AG09319 (cell line): ENCODE measurements at regions not wholly inside any gene's neighbourhood (a gene's known extent, or its start where the extent isn't known, plus 50 kb on each side); places are given as distances from the start of the nearest gene placed in this dataset.

Experiments used
- DNase-seq: peaks from one replicate; pipeline ENCODE4 v3.0.0-alpha.2; 2010; ENCODE audit warnings: low read depth; ENCODE audit errors: extremely low read depth
- TF ChIP-seq, protein P1 (sequence below): IDR thresholded peaks from 2 replicates; pipeline ENCODE4 v1.5.1; 2011; ENCODE audit warnings: low read depth, mild to moderate bottlenecking, inconsistent platforms, low read length, moderate library complexity

DNA sequence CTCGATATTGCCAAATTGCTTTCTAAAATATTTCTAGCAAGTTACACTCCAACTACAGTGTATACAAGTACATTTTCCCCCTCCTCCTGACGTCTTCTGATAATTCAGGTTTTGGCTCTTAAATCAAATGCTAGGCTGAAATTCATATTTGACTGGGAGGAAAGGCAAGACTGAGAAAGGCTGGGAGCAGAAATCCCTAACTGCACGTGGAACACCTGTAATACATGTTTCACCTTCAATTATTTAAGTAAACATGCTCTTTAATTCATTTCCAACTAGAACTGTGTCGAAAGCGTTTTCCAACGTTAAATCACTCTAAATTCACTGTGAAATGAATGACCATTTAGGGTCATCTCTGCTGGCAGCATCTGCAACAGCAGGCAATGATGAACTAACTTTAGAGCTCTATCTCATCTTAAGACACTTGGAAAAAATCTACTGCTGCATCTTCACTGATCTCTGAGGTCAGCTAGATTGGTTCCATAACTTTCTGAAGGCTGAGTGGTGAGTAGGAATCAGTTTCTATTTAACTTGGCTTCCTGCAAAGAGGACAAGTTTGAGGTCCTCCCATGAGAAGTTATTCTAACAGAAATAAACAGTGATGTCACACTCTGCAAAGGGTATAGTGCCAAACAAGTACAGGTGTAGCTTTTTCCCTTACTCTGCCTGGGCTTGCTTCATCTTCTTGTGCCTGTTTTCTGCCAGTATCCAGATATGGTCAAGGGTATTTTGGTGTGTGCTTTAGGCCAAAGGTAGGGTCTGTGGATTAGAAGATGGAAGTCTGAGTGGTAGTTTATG, 144.3 kb upstream of the PAK3 start:
- DNase-seq: no peak
- TF ChIP-seq, protein P1, sequence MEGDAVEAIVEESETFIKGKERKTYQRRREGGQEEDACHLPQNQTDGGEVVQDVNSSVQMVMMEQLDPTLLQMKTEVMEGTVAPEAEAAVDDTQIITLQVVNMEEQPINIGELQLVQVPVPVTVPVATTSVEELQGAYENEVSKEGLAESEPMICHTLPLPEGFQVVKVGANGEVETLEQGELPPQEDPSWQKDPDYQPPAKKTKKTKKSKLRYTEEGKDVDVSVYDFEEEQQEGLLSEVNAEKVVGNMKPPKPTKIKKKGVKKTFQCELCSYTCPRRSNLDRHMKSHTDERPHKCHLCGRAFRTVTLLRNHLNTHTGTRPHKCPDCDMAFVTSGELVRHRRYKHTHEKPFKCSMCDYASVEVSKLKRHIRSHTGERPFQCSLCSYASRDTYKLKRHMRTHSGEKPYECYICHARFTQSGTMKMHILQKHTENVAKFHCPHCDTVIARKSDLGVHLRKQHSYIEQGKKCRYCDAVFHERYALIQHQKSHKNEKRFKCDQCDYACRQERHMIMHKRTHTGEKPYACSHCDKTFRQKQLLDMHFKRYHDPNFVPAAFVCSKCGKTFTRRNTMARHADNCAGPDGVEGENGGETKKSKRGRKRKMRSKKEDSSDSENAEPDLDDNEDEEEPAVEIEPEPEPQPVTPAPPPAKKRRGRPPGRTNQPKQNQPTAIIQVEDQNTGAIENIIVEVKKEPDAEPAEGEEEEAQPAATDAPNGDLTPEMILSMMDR: no peak

DNA sequence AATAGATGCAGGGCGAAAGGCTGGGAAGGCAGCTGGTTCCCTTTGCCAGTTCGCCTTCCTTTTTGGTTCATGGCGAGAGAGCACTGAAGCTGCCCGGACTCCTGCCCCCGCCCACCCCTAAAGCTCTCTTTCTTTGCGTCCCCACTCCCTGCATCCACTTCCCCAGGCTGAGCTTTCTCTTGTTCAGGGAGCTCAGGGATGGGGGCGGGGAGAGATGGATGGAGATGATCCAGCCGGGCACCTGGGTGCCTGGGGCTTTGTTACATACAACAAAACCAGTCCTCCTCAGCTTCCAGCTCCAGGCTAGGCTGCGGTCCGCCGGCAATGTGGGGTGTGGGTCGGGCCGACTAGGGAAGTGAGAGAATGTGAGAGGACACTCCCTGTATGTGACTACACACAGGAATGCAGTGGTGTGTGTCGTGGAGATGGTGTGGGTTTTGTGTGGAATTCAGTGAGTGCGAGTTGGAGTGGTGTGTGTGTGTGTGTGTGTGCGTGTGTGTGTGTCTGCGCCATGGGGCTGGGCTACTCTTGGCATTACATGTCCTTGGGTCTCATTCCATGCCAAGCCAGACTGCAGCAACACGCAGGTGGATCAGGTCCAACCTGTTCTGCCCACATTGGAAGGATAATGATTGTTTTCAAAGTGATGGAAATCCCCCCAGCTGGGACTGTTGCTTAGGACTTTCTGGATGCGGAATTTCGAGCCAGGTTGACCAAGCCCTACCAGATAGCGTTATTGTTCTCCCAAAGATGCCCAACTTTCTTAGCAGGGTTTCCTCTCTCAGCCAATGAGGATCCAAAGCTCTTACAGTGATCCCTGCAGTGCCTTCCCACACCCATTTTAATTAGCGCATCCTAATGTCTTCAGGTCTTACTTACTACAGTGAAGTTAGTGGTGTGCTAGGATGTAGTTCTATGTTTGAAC, 149.4 kb upstream of the CHRDL1 start:
- DNase-seq: no peak
- TF ChIP-seq, protein P1: no peak

DNA sequence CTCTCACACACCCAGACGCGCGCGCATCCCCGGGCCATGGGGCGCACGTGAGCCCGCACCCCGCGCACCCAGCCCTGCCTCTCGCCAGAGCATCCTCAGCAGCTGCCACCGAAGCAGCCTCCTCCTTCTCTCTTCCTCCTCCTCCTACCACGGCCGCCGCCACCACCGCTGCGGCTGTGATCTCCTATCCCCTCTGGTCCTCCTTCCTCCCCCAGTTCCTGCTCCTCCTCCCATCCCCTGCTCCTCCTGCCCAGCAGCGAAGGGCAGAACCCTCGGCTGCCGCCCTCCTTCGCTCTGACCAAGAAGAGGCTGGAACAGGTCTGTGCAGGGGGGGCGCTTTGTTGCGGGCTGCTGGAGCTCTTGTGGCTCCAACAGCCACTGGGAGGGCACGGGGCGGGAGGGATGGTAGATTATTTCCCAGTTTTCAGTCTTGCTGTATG, 148.7 kb upstream of the CHRDL1 start:
- no peak for DNase-seq
- TF ChIP-seq, protein P1: no peak

DNA sequence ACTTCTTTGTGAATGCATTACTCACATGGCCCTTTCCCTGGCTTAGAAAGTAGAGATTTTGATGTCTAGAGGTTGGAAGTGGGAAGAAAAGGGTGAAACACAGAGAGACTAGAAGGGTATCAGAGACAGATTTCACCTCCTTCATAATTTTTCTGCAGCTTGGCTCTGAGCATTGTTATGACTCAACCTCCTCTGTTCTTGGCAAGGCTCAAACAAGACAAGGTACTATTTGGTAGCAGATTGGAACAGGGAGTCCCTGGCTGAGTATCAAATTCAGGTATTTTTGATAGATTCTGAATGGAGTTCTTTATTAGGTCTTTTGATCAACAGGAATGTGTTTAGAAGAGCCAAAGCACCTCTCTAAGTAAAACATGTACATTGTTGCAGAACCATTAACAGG, 146.3 kb upstream of the CHRDL1 start:
- no peak for DNase-seq
- TF ChIP-seq, protein P1: no peak

DNA sequence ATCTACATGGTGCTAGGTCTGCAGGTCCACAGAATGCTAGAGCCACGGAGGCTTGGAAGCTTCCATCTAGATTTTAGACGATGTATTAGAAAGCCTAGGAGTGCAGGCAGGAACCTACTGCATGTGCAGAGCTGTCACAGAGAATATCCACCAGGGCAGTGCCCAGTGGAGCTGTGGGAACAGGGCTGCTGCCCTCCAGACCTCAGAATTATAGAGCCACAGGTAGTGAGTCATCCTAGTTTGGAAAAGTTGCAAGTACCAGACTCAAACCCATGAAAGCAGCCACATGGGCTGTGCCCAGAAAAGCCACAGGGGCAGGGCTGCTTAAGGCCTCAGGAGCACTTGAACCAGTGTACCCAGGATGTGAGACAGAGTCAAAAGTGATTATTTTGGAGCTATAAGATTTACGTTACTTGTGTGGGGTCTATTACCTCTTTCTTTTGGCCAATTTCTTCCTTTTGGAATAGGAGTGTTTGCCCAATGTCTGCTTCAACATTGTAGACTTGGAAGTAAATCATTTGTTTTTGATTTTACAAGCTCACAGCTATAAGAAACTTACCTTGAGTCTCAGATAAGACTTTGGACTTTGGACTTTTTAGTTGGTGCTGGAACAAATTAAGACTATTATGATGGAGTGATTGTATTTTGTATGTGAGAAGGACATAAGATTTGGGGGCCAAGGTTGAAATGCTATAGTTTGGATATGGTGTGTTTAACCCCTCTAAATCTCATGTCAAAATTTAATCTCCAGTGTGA, 143.5 kb upstream of the CHRDL1 start:
- no peak for DNase-seq

DNA sequence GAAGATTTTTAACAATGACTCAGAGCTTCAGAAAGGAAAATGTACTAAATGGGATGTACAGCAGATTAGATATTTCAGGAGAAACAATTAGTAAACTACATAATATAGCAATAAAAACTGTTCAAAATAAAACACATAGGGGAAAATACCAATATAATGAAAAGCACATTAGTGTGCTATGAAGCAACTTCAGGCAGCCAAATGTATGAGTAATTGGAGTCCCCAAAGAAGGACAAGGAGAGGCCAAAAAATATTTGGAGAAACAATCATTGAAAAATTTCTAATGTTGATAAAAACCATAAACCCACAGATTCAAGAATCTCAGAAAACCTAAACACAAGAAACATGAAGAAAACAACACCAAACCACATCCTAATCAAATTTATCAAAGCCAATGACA, 129.3 kb upstream of the CHRDL1 start:
- TF ChIP-seq, protein P1: no peak
- no peak for DNase-seq

More for the DNA sequence above, 143.5 kb upstream of the CHRDL1 start:
- TF ChIP-seq, protein P1: no peak
